HEK293T (cell line): ENCODE measurements at regions not wholly inside any gene's neighbourhood (a gene's known extent, or its start where the extent isn't known, plus 50 kb on each side); places are given as distances from the start of the nearest gene placed in this dataset.

Source experiments
- ARNT ChIP-seq: fragments of 450-650 bp; IDR thresholded peaks from 2 replicates; pipeline ENCODE4 v1.6.1; 2017; ENCODE audit warnings: mild to moderate bottlenecking
- BHLHE40 ChIP-seq: fragments of 450-650 bp; IDR thresholded peaks from 2 replicates; pipeline ENCODE4 v1.6.1; 2016; ENCODE audit warnings: mild to moderate bottlenecking, moderate library complexity, borderline replicate concordance
- CTBP1 ChIP-seq: fragments of 450-650 bp; IDR thresholded peaks from 2 replicates; pipeline ENCODE4 v1.6.1; 2016; ENCODE audit warnings: borderline replicate concordance
- FOXA1 ChIP-seq: fragments of 450-650 bp; IDR thresholded peaks from 2 replicates; pipeline ENCODE4 v1.6.1; 2016; ENCODE audit warnings: mild to moderate bottlenecking
- FOXK2 ChIP-seq: fragments of 450-650 bp; IDR thresholded peaks from 2 replicates; pipeline ENCODE4 v1.6.1; 2016; ENCODE audit warnings: mild to moderate bottlenecking
- LEF1 ChIP-seq: fragments of 450-650 bp; IDR thresholded peaks from 2 replicates; pipeline ENCODE4 v1.6.1; 2017; ENCODE audit warnings: mild to moderate bottlenecking, borderline replicate concordance
- NFRKB ChIP-seq: fragments of 450-650 bp; IDR thresholded peaks from 2 replicates; pipeline ENCODE4 v1.6.1; 2016; ENCODE audit warnings: mild to moderate bottlenecking, moderate library complexity
- PKNOX1 ChIP-seq: fragments of 450-650 bp; IDR thresholded peaks from 2 replicates; pipeline ENCODE4 v1.6.1; 2016
- SP1 ChIP-seq: fragments of 450-650 bp; IDR thresholded peaks from 2 replicates; pipeline ENCODE4 v1.6.1; 2017
- SUZ12 ChIP-seq: fragments of 450-650 bp; IDR thresholded peaks from 2 replicates; pipeline ENCODE4 v1.6.1; 2016; ENCODE audit warnings: mild to moderate bottlenecking
- ZNF384 ChIP-seq: fragments of 450-650 bp; IDR thresholded peaks from 2 replicates; pipeline ENCODE4 v1.6.1; 2016

- TF ChIP-seq FOXA1 (no peak), PKNOX1 (no peak), BHLHE40 (no peak), LEF1 (no peak), ARNT (no peak), NFRKB (no peak), FOXK2 (no peak), ZNF384 (no peak), SUZ12 (no peak), CTBP1 (no peak), SP1 (no peak)
These were observed 93.6 kb upstream of the ACTRT2 start for GRCh38 chr1:2927393-2928360.
